ENCODE measurements at regions not wholly inside any gene's neighbourhood (a gene's known extent, or its start where the extent isn't known, plus 50 kb on each side); places are given as distances from the start of the nearest gene placed in this dataset.

GRCh38 chr12:77210724-77211123, 145.4 kb upstream of the E2F7 start:
- TF ChIP-seq CTCF (IDR thresholded peaks at IDR 0.05) (no peak), EZH2 (IDR thresholded peaks at IDR 0.05) (no peak), EZH2phosphoT487 (IDR thresholded peaks at IDR 0.05) (no peak)

Measured in neural progenitor cell (in vitro differentiated cells).